GM19025 (cell line): ENCODE measurements at regions not wholly inside any gene's neighbourhood (a gene's known extent, or its start where the extent isn't known, plus 50 kb on each side); places are given as distances from the start of the nearest gene placed in this dataset.
"Not testable (repeated sequence)": the region's sequence is repeated elsewhere in the genome, so short reads cannot be mapped to it uniquely, and the experiment has no call there.

Experiments
- ATAC-seq: cut with Tn5 transposase; IDR thresholded peaks from one replicate; pipeline ENCODE4 v1.9.1; 2021; ENCODE audit warnings: mild to moderate bottlenecking, low read depth, moderate library complexity; ENCODE audit not compliant: unreplicated experiment

- no peak for ATAC-seq
Measured at GRCh38 chr14:71237556-71237955, 330.3 kb downstream of the PCNX1 start.

- ATAC-seq = no peak
Measured at GRCh38 chr14:71238835-71239234, 331.6 kb downstream of the PCNX1 start.

- ATAC-seq = no peak
Measured at GRCh38 chr14:71240171-71240570, 332.9 kb downstream of the PCNX1 start.

GRCh38 chr14:71240866-71241520 is 333.7 kb downstream of the PCNX1 start:
- no peak for ATAC-seq

GRCh38 chr14:71242237-71242748 is 335.0 kb downstream of the PCNX1 start:
- ATAC-seq = no peak

- ATAC-seq = no peak
Measured at GRCh38 chr14:71243697-71244096, 336.4 kb downstream of the PCNX1 start.

GRCh38 chr14:71244341-71244740 is 337.1 kb downstream of the PCNX1 start:
- no peak for ATAC-seq

- no peak for ATAC-seq
Measured at GRCh38 chr14:71245659-71246361, 338.6 kb downstream of the PCNX1 start.

- no peak for ATAC-seq
Measured at GRCh38 chr14:71246539-71246938, 339.3 kb downstream of the PCNX1 start.

- no peak for ATAC-seq
Measured at GRCh38 chr14:71247106-71247505, 339.8 kb downstream of the PCNX1 start.

- ATAC-seq = no peak
Measured at GRCh38 chr14:71248194-71248593, 340.9 kb downstream of the PCNX1 start.

GRCh38 chr14:71250347-71250746 is 343.1 kb downstream of the PCNX1 start:
- no peak for ATAC-seq

- no peak for ATAC-seq
Measured at GRCh38 chr14:71250791-71251190, 343.5 kb downstream of the PCNX1 start.

- ATAC-seq = not testable (repeated sequence)
Measured at GRCh38 chr14:71254091-71254719, 346.9 kb downstream of the PCNX1 start.

GRCh38 chr14:71261206-71261605 is 353.9 kb downstream of the PCNX1 start:
- ATAC-seq = no peak

GRCh38 chr14:71262441-71262840 is 355.2 kb downstream of the PCNX1 start:
- ATAC-seq = no peak

GRCh38 chr14:71264260-71264659 is 357.0 kb downstream of the PCNX1 start:
- ATAC-seq = no peak

GRCh38 chr14:71267007-71267513 is 359.8 kb downstream of the PCNX1 start:
- ATAC-seq = peak; percentile 77

GRCh38 chr14:71267691-71268090 is 360.4 kb downstream of the PCNX1 start:
- no peak for ATAC-seq

- no peak for ATAC-seq
Measured at GRCh38 chr14:71270111-71270510, 362.9 kb downstream of the PCNX1 start.
